GM23248 (cell line): ENCODE measurements at regions not wholly inside any gene's neighbourhood (a gene's known extent, or its start where the extent isn't known, plus 50 kb on each side); places are given as distances from the start of the nearest gene placed in this dataset.

Experiments
- EZH2 ChIP-seq: fragments of 200-600 bp; sonication (generic); IDR thresholded peaks from 2 replicates; pipeline ENCODE4 v1.6.1; 2018; ENCODE audit warnings: antibody characterized with exemption, mild to moderate bottlenecking; ENCODE audit not compliant: insufficient read depth, poor library complexity, severe bottlenecking
- EZH2phosphoT487 ChIP-seq: fragments of 200-600 bp; sonication (generic); IDR thresholded peaks from 2 replicates; pipeline ENCODE4 v1.6.1; 2018; ENCODE audit warnings: antibody characterized with exemption, moderate library complexity, mild to moderate bottlenecking, low read depth; ENCODE audit not compliant: insufficient read depth

GRCh38 chr6:12404651-12405050 is 114.5 kb downstream of the EDN1 start:
- TF ChIP-seq EZH2 (no peak), EZH2phosphoT487 (no peak)
